GM12864 (cell line): ENCODE measurements at regions not wholly inside any gene's neighbourhood (a gene's known extent, or its start where the extent isn't known, plus 50 kb on each side); places are given as distances from the start of the nearest gene placed in this dataset.

Experiments used
- DNase-seq: peaks from one replicate; pipeline ENCODE4 v3.0.0-alpha.2; 2011; ENCODE audit warnings: low read depth
- H3K4me3 ChIP-seq: 2 replicates; pipeline ENCODE4 v1.5.1; 2011; ENCODE audit warnings: mild to moderate bottlenecking, low read depth, low read length, control low read depth
- TF ChIP-seq, protein P1 (sequence below): IDR thresholded peaks from 2 replicates; pipeline ENCODE4 v1.5.1; 2011; ENCODE audit warnings: low read depth, mild to moderate bottlenecking, moderate library complexity, low read length, control low read depth, inconsistent platforms; ENCODE audit errors: missing control alignments

DNA sequence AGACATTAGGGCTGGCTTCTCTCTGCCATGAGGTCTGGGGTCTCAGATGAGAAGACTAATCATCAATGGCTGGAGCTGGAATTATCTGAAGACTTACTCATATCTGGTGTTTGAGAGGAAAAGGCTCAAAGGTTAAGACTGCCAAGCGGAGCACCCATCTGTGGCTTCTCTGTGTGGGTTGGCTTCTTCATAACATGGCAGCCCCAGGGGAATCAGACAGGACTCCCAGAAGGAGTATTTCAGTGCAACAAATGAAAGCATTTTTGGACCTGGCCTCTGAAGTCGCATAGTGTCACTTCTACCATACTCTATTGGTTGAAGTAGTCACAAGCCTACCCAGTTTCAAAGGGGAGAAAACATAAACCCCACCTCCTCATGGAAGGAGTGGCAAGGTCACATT, 171.8 kb upstream of the KRR1 start:
- DNase-seq, result no peak
- TF ChIP-seq, protein P1, sequence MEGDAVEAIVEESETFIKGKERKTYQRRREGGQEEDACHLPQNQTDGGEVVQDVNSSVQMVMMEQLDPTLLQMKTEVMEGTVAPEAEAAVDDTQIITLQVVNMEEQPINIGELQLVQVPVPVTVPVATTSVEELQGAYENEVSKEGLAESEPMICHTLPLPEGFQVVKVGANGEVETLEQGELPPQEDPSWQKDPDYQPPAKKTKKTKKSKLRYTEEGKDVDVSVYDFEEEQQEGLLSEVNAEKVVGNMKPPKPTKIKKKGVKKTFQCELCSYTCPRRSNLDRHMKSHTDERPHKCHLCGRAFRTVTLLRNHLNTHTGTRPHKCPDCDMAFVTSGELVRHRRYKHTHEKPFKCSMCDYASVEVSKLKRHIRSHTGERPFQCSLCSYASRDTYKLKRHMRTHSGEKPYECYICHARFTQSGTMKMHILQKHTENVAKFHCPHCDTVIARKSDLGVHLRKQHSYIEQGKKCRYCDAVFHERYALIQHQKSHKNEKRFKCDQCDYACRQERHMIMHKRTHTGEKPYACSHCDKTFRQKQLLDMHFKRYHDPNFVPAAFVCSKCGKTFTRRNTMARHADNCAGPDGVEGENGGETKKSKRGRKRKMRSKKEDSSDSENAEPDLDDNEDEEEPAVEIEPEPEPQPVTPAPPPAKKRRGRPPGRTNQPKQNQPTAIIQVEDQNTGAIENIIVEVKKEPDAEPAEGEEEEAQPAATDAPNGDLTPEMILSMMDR, result no peak
- H3K4me3 ChIP-seq, result no peak overlapping the region

DNA sequence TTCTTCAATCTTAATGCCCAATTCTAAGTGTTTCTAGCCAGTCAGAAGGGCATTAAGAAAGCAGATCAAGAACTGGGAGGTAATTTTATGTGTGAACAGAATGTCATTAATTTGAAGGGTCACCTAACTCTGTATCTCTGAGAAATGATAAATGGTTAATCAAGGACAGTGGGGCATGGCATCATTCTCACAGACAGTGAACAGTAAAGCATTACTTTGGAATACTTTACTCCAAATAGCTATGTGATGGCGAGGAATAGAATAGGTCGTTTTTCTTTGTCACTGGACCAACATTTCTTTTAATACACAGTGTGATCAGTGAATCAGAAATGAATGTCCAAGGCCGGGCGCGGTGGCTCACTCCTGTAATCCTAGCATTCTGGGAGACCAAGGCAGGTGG, 166.1 kb upstream of the KRR1 start:
- TF ChIP-seq, protein P1, result no peak
- H3K4me3 ChIP-seq, result no peak overlapping the region
- no peak for DNase-seq

DNA sequence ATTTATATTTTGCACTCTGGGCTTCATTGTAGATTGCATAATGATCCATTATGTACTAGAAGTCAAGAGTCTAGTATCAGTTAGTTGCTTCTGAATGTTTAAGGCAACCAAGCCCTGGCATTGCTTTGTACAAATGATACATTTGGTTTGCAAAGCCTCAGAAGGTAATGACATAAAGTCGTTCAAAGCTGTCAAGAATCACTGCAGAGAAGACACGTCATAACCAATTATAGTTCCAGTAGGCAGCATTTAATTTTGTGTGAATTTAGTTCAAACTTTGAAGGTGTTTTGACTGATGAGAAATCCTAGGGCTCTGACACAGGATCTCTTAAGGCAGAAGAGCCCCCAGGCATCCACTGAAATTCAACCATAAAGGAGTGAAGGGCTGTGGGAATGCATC, 163.0 kb upstream of the KRR1 start:
- no peak for DNase-seq
- no peak overlapping the region for H3K4me3 ChIP-seq
- TF ChIP-seq, protein P1, result no peak

DNA sequence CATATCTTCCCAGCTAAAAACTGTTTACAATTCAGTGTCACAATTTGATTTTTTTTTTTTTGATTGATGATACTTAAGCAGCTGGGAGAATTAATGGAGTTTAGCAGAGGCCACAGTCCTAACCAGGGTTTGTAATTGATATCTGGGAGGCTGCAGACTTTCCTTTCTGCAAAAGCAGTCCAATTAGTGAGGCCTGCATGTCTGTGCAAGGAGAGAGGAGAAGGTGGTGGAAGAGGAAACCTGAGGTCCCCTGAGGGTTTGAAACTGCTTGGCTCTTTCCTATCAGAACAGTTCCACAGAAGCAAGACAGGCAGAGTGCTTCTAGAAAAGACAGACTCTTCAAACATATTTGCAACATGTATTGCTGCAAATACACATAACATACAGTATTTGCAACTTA, 160.8 kb upstream of the KRR1 start:
- no peak for DNase-seq
- TF ChIP-seq, protein P1, result no peak
- H3K4me3 ChIP-seq, result no peak overlapping the region

DNA sequence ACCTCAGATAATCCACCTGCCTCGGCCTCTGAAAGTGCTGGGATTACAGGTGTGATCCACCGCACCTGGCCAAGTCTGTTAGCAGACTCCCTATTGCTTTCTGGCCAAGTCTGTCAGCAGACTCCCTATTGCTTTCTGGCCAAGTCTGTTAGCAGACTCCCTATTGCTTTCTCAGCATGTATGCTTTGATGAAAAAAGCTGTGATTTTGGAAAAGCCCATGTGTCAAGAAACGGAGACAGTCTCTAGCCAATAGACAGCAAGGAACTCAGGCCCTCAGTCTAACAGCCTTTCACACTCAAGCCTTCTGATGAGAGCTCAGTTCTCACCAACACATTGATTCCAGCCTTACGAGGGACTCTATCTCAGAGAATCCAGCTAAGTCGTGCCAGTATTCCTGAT, 158.8 kb upstream of the KRR1 start:
- no peak for DNase-seq
- TF ChIP-seq, protein P1, result no peak
- no peak overlapping the region for H3K4me3 ChIP-seq

DNA sequence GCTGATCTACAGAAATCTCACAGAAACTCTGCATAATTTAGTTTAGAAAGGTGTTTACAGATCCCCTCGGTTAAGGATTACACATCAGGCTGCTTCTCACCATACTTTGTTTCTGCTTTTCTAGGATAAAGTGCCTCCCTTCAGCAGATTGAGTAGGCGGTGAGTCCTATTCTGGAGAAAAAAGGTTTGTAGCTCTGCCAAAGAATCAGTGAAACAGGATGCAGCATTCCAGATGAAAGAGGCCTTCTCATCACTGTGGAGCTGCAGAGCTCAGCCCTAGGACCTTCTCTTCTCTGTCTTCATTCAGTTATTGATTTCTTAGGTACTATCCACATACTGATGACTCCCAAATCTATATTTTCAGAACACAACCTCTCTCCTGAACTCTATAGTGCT, 155.5 kb upstream of the KRR1 start:
- TF ChIP-seq, protein P1, result no peak
- H3K4me3 ChIP-seq, result no peak overlapping the region
- no peak for DNase-seq

DNA sequence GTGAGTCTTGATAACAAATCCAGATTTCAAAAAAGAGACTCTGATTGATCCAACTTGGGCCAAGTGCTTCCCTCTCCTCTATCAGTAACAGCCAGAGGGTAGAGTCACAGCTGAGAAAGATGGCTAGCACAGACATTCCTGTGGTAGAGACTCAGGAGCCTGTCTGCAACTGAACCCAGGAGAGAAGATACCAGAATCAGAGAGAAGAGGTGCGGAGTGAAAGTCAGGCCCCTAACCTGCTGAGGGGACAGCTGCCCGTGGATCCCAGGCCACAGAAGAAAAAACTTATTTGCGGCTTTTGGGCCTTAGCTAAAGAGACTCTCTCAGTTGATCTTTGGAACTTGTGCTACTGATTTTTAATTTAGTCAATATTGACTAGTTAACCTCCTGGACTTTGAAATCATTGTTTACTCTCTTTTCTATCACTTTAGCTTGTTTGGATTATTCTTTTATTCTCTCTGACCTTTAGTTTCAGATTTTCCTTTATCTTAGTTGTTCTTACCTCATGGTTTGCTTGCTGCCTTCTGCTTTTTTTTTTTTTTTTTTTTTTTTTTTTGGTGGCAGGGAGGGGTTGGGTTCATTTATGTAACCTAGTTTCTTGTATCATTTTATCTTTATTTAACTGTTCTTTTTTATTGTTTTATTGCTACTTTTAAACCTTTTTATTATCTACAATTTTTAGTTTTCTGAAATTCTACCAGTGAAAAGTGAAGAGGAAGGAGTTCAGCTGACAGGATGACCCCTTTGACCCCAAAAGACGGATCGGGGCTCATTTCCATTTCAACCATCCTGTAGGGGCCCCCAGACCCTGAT, 154.9 kb upstream of the KRR1 start:
- DNase-seq, result no peak
- no peak overlapping the region for H3K4me3 ChIP-seq
- TF ChIP-seq, protein P1, result no peak
